ENCODE measurements at regions not wholly inside any gene's neighbourhood (a gene's known extent, or its start where the extent isn't known, plus 50 kb on each side); places are given as distances from the start of the nearest gene placed in this dataset.

DNA sequence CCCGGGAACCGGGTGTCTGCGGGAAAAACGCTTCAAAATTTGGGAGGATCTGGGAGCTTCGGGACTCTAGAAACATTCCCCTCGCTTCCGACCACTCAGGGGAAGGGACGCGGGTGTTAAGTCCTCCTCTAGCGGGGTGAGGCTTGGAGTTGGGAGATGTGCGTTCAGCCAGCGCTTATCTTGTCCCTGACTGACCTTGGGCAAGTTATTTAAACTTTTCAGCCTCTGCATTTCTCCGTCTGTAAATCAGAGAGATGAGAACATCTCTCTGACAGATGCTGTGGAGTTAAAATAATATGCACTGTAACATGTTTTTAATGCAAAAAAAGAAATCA, 76.9 kb upstream of the ANO4 start:
- no peak overlapping the region for H3K27ac Mint-ChIP-seq
- no peak overlapping the region for H3K4me3 Mint-ChIP-seq
- H3K4me1 Mint-ChIP-seq = no peaks in the 10 kb centered on the region
- H3K36me3 Mint-ChIP-seq = no peaks in the 10 kb centered on the region
- peaks cover 26 to 62% of the 10 kb centered on the region in 2 donors for H3K27me3 Mint-ChIP-seq
- H3K9me3 Mint-ChIP-seq = no peaks in the 10 kb centered on the region
- no peak for ATAC-seq (replicated peaks)
- DNase-seq = no peak

DNA sequence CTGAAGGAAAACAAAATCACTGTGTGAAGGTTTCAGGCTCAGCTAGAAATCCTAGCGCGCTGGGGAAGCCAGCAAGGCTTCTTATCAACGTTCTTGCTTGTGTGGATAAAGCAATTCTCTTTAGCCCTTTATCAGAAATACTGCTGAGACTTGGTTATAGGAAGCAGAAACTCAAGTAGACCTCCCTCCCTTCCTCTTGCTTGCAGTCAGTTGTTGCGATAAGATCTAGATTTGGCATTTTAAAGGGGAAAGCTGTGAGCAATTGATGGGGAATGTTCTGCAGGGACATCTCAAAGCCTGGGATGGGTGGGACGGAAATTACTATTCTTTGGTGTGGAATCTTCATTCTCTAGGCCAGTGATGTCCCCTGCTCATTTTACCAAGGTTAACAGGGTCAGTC, 76.4 kb upstream of the ANO4 start:
- Mint-ChIP-seq H3K4me1 (no peaks in the 10 kb centered on the region), H3K27me3 (peaks cover 26 to 62% of the 10 kb centered on the region in 2 donors), H3K27ac (no peak overlapping the region), H3K9me3 (no peaks in the 10 kb centered on the region), H3K36me3 (no peaks in the 10 kb centered on the region), H3K4me3 (no peak overlapping the region)
- DNase-seq = no peak
- no peak for ATAC-seq (replicated peaks)

DNA sequence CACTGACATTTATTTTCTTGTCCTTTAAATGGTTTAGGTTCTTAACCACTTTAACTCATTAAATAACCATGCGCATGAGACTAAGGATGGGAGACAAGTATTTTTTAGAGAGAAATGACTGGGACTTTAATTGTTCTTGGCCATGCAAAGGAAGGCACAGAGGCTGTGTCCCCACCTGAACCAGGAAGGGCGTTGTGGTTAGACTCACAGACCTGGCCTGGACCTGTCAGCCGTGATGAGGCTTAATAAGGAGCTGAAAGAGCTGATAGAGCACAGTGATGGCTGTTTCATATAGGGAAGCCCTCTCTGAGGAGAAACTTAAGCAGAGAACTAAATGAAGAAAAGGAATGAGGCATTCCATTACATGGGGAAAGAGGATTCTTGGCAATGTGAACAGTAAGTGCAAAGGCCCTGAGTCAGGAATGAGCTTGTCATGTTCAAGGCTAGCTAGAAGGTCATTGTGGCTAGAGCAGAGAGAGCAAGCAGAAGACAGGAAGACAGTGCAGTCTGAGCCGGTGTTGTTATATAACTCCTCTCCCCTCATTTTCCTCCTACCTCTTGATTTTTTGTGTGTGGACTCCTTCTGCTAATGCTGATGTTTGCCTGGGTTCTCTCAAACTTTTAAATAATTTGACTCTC, 74.4 kb upstream of the ANO4 start:
- DNase-seq = no peak
- Mint-ChIP-seq H3K4me1 (no peaks in the 10 kb centered on the region), H3K4me3 (no peak overlapping the region), H3K36me3 (no peaks in the 10 kb centered on the region), H3K9me3 (no peaks in the 10 kb centered on the region), H3K27me3 (peaks cover 25 to 63% of the 10 kb centered on the region in 2 donors), H3K27ac (no peak overlapping the region)
- ATAC-seq (replicated peaks) = no peak

DNA sequence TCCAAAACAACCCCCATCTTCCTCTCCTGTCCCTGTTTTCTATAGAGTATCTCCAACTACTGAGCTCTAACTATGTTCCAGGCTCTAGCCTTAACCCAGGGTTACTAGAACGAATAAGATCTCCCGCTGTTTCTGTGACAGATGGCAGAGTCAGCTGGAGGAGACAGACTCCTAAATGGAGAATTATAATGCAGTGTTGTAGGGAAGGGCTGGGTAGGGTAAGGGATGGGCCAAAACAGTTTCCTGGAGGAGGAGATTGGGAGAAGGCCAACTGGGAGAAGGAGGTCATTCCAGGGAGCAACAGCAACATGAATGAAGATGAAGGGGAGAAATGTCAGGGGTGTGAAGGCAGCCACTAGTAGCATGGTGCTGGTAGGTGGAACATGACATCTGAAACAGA, 73.4 kb upstream of the ANO4 start:
- Mint-ChIP-seq H3K9me3 (no peaks in the 10 kb centered on the region), H3K4me3 (no peak overlapping the region), H3K36me3 (no peaks in the 10 kb centered on the region), H3K4me1 (no peaks in the 10 kb centered on the region), H3K27ac (no peak overlapping the region), H3K27me3 (peaks cover 20 to 55% of the 10 kb centered on the region in 2 donors)
- DNase-seq (no peak), ATAC-seq (replicated peaks) (no peak)

DNA sequence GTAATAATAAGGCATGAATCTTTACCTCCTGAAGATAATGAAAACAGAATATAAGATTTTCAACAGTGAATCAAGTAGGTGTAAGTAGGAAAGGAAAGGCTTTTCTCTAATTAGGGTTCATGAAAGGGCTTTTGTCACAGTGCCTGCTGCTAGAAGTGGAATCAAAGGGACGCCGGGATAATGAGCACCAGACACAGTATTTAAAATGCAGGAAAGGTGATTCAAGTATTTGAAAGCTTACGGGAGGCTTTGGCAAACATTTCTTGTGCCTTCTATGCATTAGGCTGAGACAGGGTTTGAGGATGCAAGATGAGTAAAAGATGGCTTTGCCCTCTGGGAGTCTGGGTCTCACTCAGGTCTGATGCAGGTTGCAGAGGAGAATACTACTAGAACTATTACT, 70.5 kb upstream of the ANO4 start:
- Mint-ChIP-seq H3K27me3 (peaks cover 8 to 31% of the 10 kb centered on the region in 2 donors), H3K36me3 (no peaks in the 10 kb centered on the region), H3K4me1 (no peaks in the 10 kb centered on the region), H3K4me3 (no peak overlapping the region), H3K27ac (no peak overlapping the region), H3K9me3 (no peaks in the 10 kb centered on the region)
- no peak for ATAC-seq (replicated peaks)
- no peak for DNase-seq

DNA sequence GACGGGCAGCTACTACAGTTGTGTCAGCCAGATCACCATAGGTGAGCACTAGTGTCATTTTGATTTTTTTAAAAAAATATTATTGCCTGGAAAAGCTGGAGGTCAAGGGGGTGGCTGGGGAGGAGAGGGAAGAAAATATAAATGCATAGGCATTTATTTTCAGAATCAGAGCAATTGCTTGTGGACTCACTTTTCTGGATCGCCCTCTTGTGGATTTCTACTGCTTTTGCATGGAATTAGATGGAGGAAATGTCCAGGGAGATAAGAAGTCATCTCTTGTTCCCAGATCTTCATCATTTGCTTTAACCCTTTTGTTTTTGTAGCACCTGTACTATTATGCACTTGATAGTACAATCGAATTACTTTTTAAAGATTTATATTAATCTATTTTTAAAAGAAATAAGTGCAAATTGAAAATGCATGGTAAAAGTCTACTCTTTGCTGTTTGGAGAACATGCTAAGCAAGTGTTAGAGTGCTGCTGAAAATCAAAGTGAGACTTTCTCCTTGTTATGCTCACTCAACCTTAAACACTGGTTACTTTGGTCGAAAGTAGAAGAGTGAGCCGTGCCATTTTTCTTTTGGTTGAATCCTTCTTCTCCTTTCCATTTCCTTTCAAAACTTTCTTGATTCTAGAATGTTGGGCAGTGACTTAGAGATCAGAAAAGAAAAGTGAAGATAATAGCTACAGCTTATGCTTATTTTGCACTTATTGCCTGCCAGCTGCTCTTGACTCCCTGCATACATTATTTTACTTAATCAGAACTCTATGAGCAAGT, 60.6 kb upstream of the ANO4 start:
- Mint-ChIP-seq H3K36me3 (no peaks in the 10 kb centered on the region), H3K4me1 (no peaks in the 10 kb centered on the region), H3K27ac (no peak overlapping the region), H3K27me3 (peaks cover 23 to 33% of the 10 kb centered on the region in 2 donors), H3K9me3 (no peaks in the 10 kb centered on the region), H3K4me3 (no peak overlapping the region)
- no peak for DNase-seq
- ATAC-seq (replicated peaks) = peak in 1 of 2 donors; percentile 33

DNA sequence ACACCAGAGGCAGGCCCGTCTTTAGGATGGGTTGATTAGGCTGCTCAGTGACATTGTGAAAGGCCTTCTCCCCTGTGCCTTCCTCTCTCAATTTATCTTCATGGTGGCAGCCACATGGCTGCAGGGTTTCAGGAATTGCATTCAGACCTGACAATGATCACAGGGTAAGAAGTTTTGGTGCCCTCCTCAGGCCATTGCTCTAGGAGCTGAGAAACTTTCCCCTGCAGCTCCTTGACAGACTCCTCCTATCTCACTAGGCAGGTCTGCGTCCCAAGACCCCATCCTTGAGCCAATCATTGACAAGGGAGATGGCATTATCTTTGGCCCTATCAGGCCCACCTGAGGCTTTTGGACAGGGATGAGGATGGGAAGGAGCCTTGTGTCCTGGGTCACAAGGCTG, 57.4 kb upstream of the ANO4 start:
- H3K36me3 Mint-ChIP-seq = no peaks in the 10 kb centered on the region
- no peaks in the 10 kb centered on the region for H3K4me1 Mint-ChIP-seq
- no peak for ATAC-seq (replicated peaks)
- no peaks in the 10 kb centered on the region for H3K9me3 Mint-ChIP-seq
- no peak for DNase-seq
- peaks cover 23 to 33% of the 10 kb centered on the region in 2 donors for H3K27me3 Mint-ChIP-seq
- no peak overlapping the region for H3K27ac Mint-ChIP-seq
- no peak overlapping the region for H3K4me3 Mint-ChIP-seq

DNA sequence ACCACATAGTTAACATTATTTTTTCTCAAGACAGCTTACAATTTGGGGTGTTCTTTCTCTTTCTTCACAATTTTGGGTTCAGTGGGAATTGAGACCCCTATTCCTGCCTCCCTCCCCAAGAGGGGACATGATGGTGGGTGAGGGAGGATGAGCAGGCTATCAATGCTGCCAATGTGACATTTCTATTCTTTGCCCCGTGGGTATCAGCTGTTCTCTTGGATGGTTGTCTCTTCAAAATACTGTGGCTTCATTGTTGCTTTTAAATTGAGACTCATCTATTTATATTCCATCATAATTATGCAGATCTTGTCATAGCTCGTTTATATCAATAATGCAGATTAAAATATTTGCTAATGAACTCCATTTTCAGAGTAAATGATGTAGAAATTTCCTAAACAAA, 56.5 kb upstream of the ANO4 start:
- Mint-ChIP-seq H3K27ac (no peak overlapping the region), H3K27me3 (peaks cover 24 to 25% of the 10 kb centered on the region in 2 donors), H3K4me1 (no peaks in the 10 kb centered on the region), H3K9me3 (no peaks in the 10 kb centered on the region), H3K36me3 (no peaks in the 10 kb centered on the region), H3K4me3 (no peak overlapping the region)
- ATAC-seq (replicated peaks) = no peak
- DNase-seq = no peak

DNA sequence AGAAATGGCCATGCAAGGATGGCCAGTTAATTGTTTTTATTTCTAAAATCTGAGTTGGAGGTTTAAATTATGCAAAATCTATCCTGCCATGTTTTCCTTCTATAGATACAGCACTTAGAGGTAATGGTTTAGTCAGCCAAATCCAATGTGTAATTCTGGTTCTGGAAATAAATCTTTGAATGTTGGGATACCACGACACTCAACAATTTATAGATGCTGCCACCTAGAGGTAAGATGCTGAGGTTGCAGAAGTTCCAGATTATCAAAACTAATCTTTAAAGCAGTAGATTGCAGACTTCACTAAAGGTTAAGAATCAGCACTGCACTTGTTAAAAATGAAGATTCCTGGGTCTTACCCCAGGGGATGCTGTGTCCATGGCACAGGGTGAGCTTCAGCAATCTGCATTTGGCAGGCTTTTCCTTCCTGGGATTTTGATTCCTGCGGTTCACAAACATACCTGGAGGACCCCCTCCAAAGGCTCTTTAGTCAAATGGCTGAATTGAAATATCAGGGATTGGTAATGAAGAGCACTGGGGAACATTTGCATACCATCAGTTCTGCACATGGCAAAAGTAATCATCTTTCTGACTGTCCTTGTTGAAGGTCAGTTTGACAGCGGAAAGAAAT, 53.4 kb upstream of the ANO4 start:
- Mint-ChIP-seq H3K36me3 (no peaks in the 10 kb centered on the region), H3K4me3 (no peak overlapping the region), H3K27ac (no peak overlapping the region), H3K27me3 (peaks cover 11 to 15% of the 10 kb centered on the region in 2 donors), H3K9me3 (peaks cover 10 to 13% of the 10 kb centered on the region in 2 donors), H3K4me1 (no peaks in the 10 kb centered on the region)
- DNase-seq = no peak
- ATAC-seq (replicated peaks) = no peak

DNA sequence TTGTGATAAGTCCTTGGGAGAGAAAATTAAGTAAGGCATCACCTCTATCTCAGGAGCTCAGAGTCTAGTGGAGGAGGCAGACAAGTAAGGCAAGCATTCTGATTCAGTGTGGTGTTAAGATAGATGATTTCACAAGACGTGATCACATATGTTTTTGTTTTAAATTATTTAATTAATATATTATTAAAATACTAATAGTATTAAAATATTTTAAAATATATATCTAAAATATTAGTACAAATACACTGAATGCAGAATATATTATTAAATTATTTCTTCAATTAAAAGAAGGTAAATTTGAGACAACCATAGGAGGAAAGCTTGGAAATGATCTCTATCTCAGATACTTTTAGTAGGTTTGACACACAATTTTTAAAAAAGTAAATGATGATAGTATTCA, 51.5 kb upstream of the ANO4 start:
- Mint-ChIP-seq H3K9me3 (peaks cover 10 to 14% of the 10 kb centered on the region in 2 donors), H3K4me3 (no peak overlapping the region), H3K27ac (no peak overlapping the region), H3K4me1 (no peaks in the 10 kb centered on the region), H3K27me3 (peaks cover 2 to 5% of the 10 kb centered on the region in 2 donors), H3K36me3 (no peaks in the 10 kb centered on the region)
- DNase-seq (no peak), ATAC-seq (replicated peaks) (no peak)

All from stimulated activated naive B cell treated with anti-CD40 and anti-IgM and Interleukin-4, amounts not matched to agents 10 μg/mL and 1 μg/mL and 100 μg/mL, for 72 hours (primary cell).